Erythroblast (primary cell): ENCODE measurements at regions not wholly inside any gene's neighbourhood (a gene's known extent, or its start where the extent isn't known, plus 50 kb on each side); places are given as distances from the start of the nearest gene placed in this dataset.

Source experiments
- GATA1 ChIP-seq: IDR thresholded peaks from 2 replicates; pipeline ENCODE4 v1.6.1; 2011; ENCODE audit warnings: low read depth, mild to moderate bottlenecking, control low read depth, low read length, moderate library complexity
- POLR2A ChIP-seq: IDR thresholded peaks from 2 replicates; pipeline ENCODE4 v1.6.1; 2011; ENCODE audit warnings: mild to moderate bottlenecking, low read length

DNA sequence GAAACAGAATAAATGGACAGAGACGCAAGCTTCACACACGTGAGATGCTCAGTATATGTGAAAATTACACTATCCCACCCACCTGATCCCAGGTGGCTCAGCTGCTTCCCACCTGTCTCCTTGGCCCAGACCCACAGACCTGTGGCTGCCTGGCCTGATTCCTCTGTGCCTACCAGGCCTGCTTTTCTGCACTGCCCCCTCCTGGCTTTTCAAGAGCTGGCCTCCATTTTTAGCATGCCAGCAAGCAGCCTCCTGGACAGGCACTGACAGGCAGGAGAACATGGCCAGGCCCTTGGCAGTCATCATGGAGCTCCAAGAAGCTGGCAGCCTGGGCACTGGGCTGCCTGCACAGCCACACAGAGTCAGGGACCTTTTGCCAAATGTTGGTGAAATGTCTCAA lies 79.5 kb upstream of the HMGXB4 start:
- TF ChIP-seq POLR2A (no peak), GATA1 (no peak)
